B cell (primary cell): ENCODE measurements at regions not wholly inside any gene's neighbourhood (a gene's known extent, or its start where the extent isn't known, plus 50 kb on each side); places are given as distances from the start of the nearest gene placed in this dataset.

ENCODE experiments used
- ATAC-seq: fragments of 200-7000 bp; cut with Tn5 transposase; one replicate; pipeline ENCODE4 v1.10.0; 2021; ENCODE audit warnings: low read depth, mild to moderate bottlenecking, moderate number of reproducible peaks, moderate library complexity
- CTCF ChIA-PET: fragments of 350-600 bp; sonication (Branson Sonifier 250); formaldehyde crosslinking; loops from one replicate; lab custom pipeline; 2021; ENCODE audit warnings: antibody characterized with exemption, inconsistent platforms; lab: Charles Lee
- POLR2A ChIA-PET: fragments of 350-600 bp; sonication (Branson Sonifier 250); formaldehyde crosslinking; loops from one replicate; lab custom pipeline; 2021; ENCODE audit warnings: antibody characterized with exemption; lab: Charles Lee
- DNase-seq: peaks from one replicate; pipeline ENCODE4 v3.0.0; 2013
- H2AFZ ChIP-seq: 2 replicates; pipeline ENCODE4 v1.6.1; 2012; ENCODE audit warnings: mild to moderate bottlenecking, low read depth, low read length; ENCODE audit not compliant: insufficient read depth, poor library complexity, severe bottlenecking
- H3K27ac ChIP-seq, 2 donors: 1 replicate in 1 of 2; 2 replicates in 1 of 2; pipeline ENCODE4 v1.5.1; 2012 to 2013; ENCODE audit warnings: low read length in 2 of 2, mild to moderate bottlenecking in 2 of 2, moderate library complexity in 1 of 2
- H3K27me3 ChIP-seq, 4 experiments: fragments of 200-600 bp in 1 of 4; sonication (generic) in 1 of 4; replicated peaks in 1 of 4; 1 replicate in 2 of 4; 2 replicates in 2 of 4; pipeline versions ENCODE4 v1.6.1 to v1.7.0; 2013 to 2016; ENCODE audit warnings: low read length in 3 of 4, mild to moderate bottlenecking in 2 of 4, mixed read lengths in 1 of 4, moderate library complexity in 1 of 4; ENCODE audit not compliant: insufficient read depth in 4 of 4, control insufficient read depth in 3 of 4; ENCODE audit errors: control extremely low read depth in 1 of 4
- H3K36me3 ChIP-seq, 2 experiments: replicated peaks in 1 of 2; 1 replicate in 1 of 2; 2 replicates in 1 of 2; pipeline versions ENCODE4 v1.6.1 to v1.7.1; 2013; ENCODE audit warnings: low read length in 1 of 2; ENCODE audit not compliant: insufficient read depth in 2 of 2, control insufficient read depth in 1 of 2; ENCODE audit errors: control extremely low read depth in 1 of 2, extremely low read depth in 1 of 2
- H3K4me1 ChIP-seq, 2 donors: fragments of 200-600 bp in 1 of 2; sonication (generic) in 1 of 2; 1 replicate in 1 of 2; 2 replicates in 1 of 2; pipeline versions ENCODE4 v1.5.1 to v1.6.1; 2013 to 2017; ENCODE audit warnings: low read length in 2 of 2; ENCODE audit not compliant: control insufficient read depth in 2 of 2, insufficient read depth in 2 of 2
- H3K4me2 ChIP-seq: replicated peaks from 2 replicates; pipeline ENCODE3; 2012; ENCODE audit warnings: mild to moderate bottlenecking, low read depth, low read length; ENCODE audit not compliant: poor library complexity, severe bottlenecking
- H3K4me3 ChIP-seq, 5 experiments: fragments of 200-600 bp in 1 of 5; sonication (generic) in 1 of 5; 1 replicate in 3 of 5; 2 replicates in 2 of 5; pipeline versions ENCODE4 v1.5.1 to v1.7.0; 2011 to 2016; ENCODE audit warnings: low read length in 4 of 5, mild to moderate bottlenecking in 4 of 5, low read depth in 2 of 5, control low read depth in 1 of 5, moderate library complexity in 1 of 5; ENCODE audit not compliant: insufficient read depth in 1 of 5; ENCODE audit errors: control extremely low read depth in 1 of 5, extremely low read depth in 1 of 5
- H3K79me2 ChIP-seq: fragments of 200-600 bp; sonication (generic); one replicate; pipeline ENCODE4 v1.6.0; 2016; ENCODE audit warnings: low read length; ENCODE audit not compliant: control insufficient read depth, insufficient read depth
- H3K9ac ChIP-seq: fragments of 200-600 bp; sonication (generic); 2 replicates; pipeline ENCODE4 v1.6.1; 2017; ENCODE audit warnings: mild to moderate bottlenecking, low read length, moderate library complexity
- H3K9me3 ChIP-seq, 3 donors: one replicate each; pipeline versions ENCODE4 v1.6.1 to v1.7.1; 2013; ENCODE audit warnings: low read length in 2 of 3; ENCODE audit not compliant: control insufficient read depth in 2 of 3, insufficient read depth in 1 of 3; ENCODE audit errors: control extremely low read depth in 1 of 3
- H4K20me1 ChIP-seq: 2 replicates; pipeline ENCODE4 v1.6.0; 2012; ENCODE audit warnings: mild to moderate bottlenecking, low read length; ENCODE audit not compliant: insufficient read depth, control insufficient read depth, poor library complexity, severe bottlenecking
- H3K27ac Mint-ChIP-seq: one replicate; pipeline ENCODE4 v1.8.0; 2021; ENCODE audit warnings: mixed read lengths
- H3K27me3 Mint-ChIP-seq: one replicate; pipeline ENCODE4 v1.8.0; 2021; ENCODE audit warnings: mixed read lengths
- H3K4me1 Mint-ChIP-seq: one replicate; pipeline ENCODE4 v1.8.0; 2021; ENCODE audit warnings: mixed read lengths
- H3K4me3 Mint-ChIP-seq: one replicate; pipeline ENCODE4 v1.8.0; 2021; ENCODE audit warnings: mixed read lengths
- H3K9me3 Mint-ChIP-seq: one replicate; pipeline ENCODE4 v1.8.0; 2022; ENCODE audit warnings: mixed read lengths; ENCODE audit not compliant: insufficient read depth
- EZH2 ChIP-seq: IDR thresholded peaks from 2 replicates; pipeline ENCODE4 v1.6.1; 2012; ENCODE audit warnings: borderline replicate concordance, low read depth, mild to moderate bottlenecking, moderate library complexity, low read length; ENCODE audit not compliant: insufficient read depth, poor library complexity, severe bottlenecking
- WGBS: methylation state at CpG from one replicate; pipeline ENCODE4 v1.1.5; 2013; ENCODE audit warnings: missing lambda C conversion rate; ENCODE audit not compliant: insufficient coverage; 5-methylcytosine and 5-hydroxymethylcytosine counted together
- intact Hi-C: fragments of 100-400 bp; cut with micrococcal nuclease; formaldehyde crosslinking; loops from one replicate; pipeline ENCODE4 v1.10.0; 2022
- TF ChIP-seq, protein P1 (sequence below): fragments of 200-600 bp; IDR thresholded peaks from one replicate; pipeline ENCODE4 v1.8.0; 2022; ENCODE audit warnings: antibody characterized with exemption, mild to moderate bottlenecking

DNA sequence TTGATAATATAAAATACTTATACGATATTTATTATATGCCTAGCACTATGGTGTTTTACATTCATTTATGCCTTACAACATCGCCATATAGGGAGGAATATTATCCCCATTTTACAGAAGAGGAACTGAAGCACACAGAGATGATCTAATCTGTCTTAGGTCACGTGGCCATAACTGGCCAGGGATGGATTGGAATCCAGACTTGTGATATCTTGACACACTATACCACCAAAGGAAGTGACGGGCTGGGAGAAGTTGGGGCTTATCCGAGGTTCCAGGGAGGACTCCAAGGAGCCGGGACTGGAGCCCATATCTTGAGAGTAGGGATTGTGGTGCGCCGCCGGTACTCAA lies 129.8 kb downstream of the TMEM174 start:
- CTCF ChIA-PET: no interaction called here
- 2% methylated on average over 5 of the region's 9 CpGs for WGBS
- Histone ChIP-seq H3K36me3 (no peaks in the 10 kb centered on the region), H3K4me2 (no peak overlapping the region), H3K9me3 (peaks cover 0 to 30% (median 0%) of the 10 kb centered on the region in 3 donors), H3K27me3 (peaks cover 0 to 70% (median 48%) of the 10 kb centered on the region in 4 experiments), H3K4me3 (no peak overlapping the region), H3K4me1 (peaks cover 0 to 16% of the 10 kb centered on the region in 2 donors), H3K27ac (no peak overlapping the region), H2AFZ (no peak overlapping the region), H4K20me1 (no peaks in the 10 kb centered on the region), H3K79me2 (no peaks in the 10 kb centered on the region), H3K9ac (no peak overlapping the region)
- no peak for ATAC-seq
- peaks cover 5% of the 10 kb centered on the region for H3K4me1 Mint-ChIP-seq
- TF ChIP-seq EZH2: no peak
- TF ChIP-seq, protein P1, sequence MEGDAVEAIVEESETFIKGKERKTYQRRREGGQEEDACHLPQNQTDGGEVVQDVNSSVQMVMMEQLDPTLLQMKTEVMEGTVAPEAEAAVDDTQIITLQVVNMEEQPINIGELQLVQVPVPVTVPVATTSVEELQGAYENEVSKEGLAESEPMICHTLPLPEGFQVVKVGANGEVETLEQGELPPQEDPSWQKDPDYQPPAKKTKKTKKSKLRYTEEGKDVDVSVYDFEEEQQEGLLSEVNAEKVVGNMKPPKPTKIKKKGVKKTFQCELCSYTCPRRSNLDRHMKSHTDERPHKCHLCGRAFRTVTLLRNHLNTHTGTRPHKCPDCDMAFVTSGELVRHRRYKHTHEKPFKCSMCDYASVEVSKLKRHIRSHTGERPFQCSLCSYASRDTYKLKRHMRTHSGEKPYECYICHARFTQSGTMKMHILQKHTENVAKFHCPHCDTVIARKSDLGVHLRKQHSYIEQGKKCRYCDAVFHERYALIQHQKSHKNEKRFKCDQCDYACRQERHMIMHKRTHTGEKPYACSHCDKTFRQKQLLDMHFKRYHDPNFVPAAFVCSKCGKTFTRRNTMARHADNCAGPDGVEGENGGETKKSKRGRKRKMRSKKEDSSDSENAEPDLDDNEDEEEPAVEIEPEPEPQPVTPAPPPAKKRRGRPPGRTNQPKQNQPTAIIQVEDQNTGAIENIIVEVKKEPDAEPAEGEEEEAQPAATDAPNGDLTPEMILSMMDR: no peak
- no peak overlapping the region for H3K4me3 Mint-ChIP-seq
- no peaks in the 10 kb centered on the region for H3K9me3 Mint-ChIP-seq
- no peak overlapping the region for H3K27ac Mint-ChIP-seq
- intact Hi-C loops: no loop called here
- POLR2A ChIA-PET: no interaction called here
- DNase-seq: no peak
- peaks cover 81% of the 10 kb centered on the region for H3K27me3 Mint-ChIP-seq

DNA sequence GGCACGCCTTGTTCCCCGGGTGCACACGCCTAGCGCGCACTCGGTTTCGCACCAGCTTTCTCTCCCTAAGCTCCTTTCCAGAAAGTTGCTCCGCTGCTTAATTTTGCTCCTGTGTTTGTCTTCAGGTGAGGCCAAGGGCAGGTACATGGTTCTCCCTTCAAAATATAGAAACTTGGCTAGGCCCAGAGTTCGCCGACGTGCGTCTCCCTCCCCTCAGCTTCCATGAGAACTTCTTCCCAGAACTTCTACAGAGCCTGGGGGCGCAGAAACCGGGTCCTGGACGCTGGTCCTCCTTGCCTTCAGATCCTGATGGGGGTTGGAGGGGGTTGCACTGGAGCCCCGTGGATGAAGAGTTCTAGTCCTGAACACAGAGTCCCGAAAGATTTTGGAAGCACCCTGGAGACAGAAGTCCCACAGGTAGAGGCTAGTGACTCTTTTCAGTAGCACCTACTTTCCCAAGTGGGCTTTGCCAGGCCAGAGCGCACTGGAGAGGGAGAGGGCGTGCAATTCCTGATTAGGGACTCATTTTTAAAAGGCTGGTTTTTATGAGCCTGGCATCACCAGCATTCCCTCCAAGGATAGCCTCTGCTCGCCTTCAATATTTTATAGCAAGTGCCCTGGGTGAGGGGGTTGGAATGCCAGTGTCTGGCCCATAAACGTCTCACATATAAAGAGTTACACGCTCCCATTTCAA lies 128.4 kb downstream of the TMEM174 start:
- 10% methylated on average over 15 of the region's 22 CpGs for WGBS
- TF ChIP-seq EZH2: no peak
- TF ChIP-seq, protein P1: no peak
- Histone ChIP-seq H4K20me1 (no peaks in the 10 kb centered on the region), H2AFZ (no peak overlapping the region), H3K36me3 (no peaks in the 10 kb centered on the region), H3K4me2 (no peak overlapping the region), H3K4me3 (no peak overlapping the region), H3K27me3 (peaks cover 0 to 82% (median 56%) of the 10 kb centered on the region in 4 experiments), H3K79me2 (no peaks in the 10 kb centered on the region), H3K9ac (no peak overlapping the region), H3K9me3 (peaks cover 0 to 30% (median 0%) of the 10 kb centered on the region in 3 donors), H3K27ac (no peak overlapping the region), H3K4me1 (peaks cover 0 to 16% of the 10 kb centered on the region in 2 donors)
- no peak for ATAC-seq
- no peak for DNase-seq
- Mint-ChIP-seq H3K9me3 (no peaks in the 10 kb centered on the region), H3K27ac (no peak overlapping the region), H3K4me3 (no peak overlapping the region), H3K27me3 (peaks cover 79% of the 10 kb centered on the region), H3K4me1 (peaks cover 5% of the 10 kb centered on the region)
- ChIA-PET CTCF (no interaction called here), POLR2A (no interaction called here)
- intact Hi-C loops: no loop called here
